Activated CD4-positive, alpha-beta T cell treated with anti-CD3 and anti-CD28 coated beads for 36 hours (primary cell): ENCODE measurements at regions not wholly inside any gene's neighbourhood (a gene's known extent, or its start where the extent isn't known, plus 50 kb on each side); places are given as distances from the start of the nearest gene placed in this dataset.

Source experiments
- ATAC-seq: fragments of 200-7000 bp; cut with Tn5 transposase; one replicate; pipeline ENCODE4 v1.10.0; 2021; ENCODE audit warnings: mild to moderate bottlenecking, moderate library complexity
- CTCF ChIA-PET: fragments of 350-600 bp; sonication (Branson Sonifier 250); formaldehyde crosslinking; loops from one replicate; lab custom pipeline; 2021; ENCODE audit warnings: antibody characterized with exemption; lab: Charles Lee
- POLR2A ChIA-PET: fragments of 350-600 bp; sonication (Branson Sonifier 250); formaldehyde crosslinking; loops from one replicate; lab custom pipeline; 2021; ENCODE audit warnings: antibody characterized with exemption, inconsistent platforms; lab: Charles Lee
- DNase-seq: peaks from one replicate; pipeline ENCODE4 v3.0.0-alpha.2; 2020
- H3K27ac Mint-ChIP-seq: one replicate; pipeline ENCODE4 v1.8.0; 2021; ENCODE audit warnings: mixed read lengths
- H3K27me3 Mint-ChIP-seq: one replicate; pipeline ENCODE4 v1.8.0; 2021; ENCODE audit warnings: mixed read lengths
- H3K36me3 Mint-ChIP-seq: one replicate; pipeline ENCODE4 v1.8.0; 2021; ENCODE audit warnings: low read depth, mixed read lengths
- H3K4me1 Mint-ChIP-seq: one replicate; pipeline ENCODE4 v1.8.0; 2021; ENCODE audit warnings: mixed read lengths
- H3K4me3 Mint-ChIP-seq: one replicate; pipeline ENCODE4 v1.8.0; 2021; ENCODE audit warnings: mild to moderate bottlenecking, moderate library complexity, mixed read lengths
- H3K9me3 Mint-ChIP-seq: one replicate; pipeline ENCODE4 v1.8.0; 2021; ENCODE audit warnings: low read depth, mixed read lengths
- intact Hi-C, 2 experiments: fragments of 100-400 bp; cut with DNase I in 1 of 2; cut with micrococcal nuclease in 1 of 2; formaldehyde crosslinking; loops; one replicate each; pipeline versions ENCODE4 v1.14.2 to v1.15.1; 2022 to 2024; cut with DNase I, micrococcal nuclease

DNA sequence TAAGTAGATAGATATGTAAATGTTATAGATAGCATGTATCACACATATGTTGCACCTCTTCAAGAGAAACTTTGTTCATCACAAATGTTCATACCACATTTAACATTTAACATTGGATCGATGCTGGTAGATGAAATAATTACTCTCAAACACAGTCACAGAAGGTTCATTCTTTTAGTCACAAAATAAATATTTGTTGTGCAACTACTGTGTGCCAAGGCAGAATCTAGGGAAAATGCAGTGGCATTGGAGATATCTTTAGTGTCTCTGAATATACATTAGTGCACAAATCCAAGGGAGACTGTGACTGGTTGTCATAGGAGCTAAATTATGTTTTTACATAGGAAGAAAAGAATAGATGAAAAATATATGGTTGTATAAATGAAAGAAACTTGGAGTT is 535.7 kb downstream of the BRINP3 start:
- intact Hi-C loops, result no loop called here
- CTCF ChIA-PET, result no interaction called here

DNA sequence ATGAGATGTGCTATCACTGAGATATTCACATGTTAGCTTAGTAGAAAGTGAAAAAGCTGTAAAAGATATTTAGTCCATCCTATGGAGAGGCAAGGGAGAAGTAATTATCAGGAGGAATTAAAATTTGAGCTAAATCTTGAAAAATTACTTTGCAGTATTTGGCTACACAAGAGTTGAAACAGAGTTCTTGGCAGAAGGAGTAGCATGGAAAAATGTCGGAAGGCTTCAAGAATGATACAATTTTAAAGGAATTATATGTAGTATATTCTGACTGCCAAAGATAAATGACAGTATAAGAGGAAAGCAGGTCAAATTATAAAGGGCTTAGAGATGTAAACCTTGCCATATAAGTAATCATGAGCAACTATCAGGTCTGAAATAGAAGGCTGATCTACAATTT is 518.9 kb downstream of the BRINP3 start:
- ChIA-PET CTCF (no interaction called here), POLR2A (no interaction called here)
- Mint-ChIP-seq H3K36me3 (no peaks in the 10 kb centered on the region), H3K4me1 (no peaks in the 10 kb centered on the region), H3K27me3 (no peaks in the 10 kb centered on the region), H3K4me3 (no peak overlapping the region), H3K9me3 (peaks cover 8% of the 10 kb centered on the region), H3K27ac (no peak overlapping the region)
- ATAC-seq, result no peak
- intact Hi-C loops, result no loop called here
- no peak for DNase-seq

More for the DNA sequence above, 535.7 kb downstream of the BRINP3 start:
- POLR2A ChIA-PET, result no interaction called here
- Mint-ChIP-seq H3K27me3 (no peaks in the 10 kb centered on the region), H3K4me1 (no peaks in the 10 kb centered on the region), H3K36me3 (no peaks in the 10 kb centered on the region), H3K9me3 (peaks cover 3% of the 10 kb centered on the region), H3K27ac (no peak overlapping the region), H3K4me3 (no peak overlapping the region)
- ATAC-seq (no peak), DNase-seq (no peak)

DNA sequence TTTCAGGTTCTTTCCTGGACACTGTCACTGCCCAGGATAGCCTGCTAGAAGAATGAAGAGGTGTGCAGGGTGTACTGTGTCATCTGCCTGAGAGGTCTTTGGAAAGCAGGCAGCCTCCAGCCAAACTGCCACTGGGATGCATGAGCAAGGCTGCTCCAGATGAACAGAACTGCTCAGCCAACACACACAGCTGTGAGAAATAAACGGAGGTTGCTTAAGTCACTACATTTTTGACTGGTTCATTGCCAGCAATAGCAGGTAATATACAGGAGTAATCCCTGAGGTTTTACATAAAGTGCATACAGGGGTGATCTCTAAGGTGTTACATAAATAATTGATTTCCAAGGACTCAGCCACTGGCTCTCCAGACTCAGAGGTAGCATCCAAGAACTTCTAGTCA is 516.9 kb downstream of the BRINP3 start:
- no peak overlapping the region for H3K4me3 Mint-ChIP-seq
- intact Hi-C loops, result no loop called here
- no peak for DNase-seq
- ATAC-seq, result no peak
- H3K36me3 Mint-ChIP-seq, result no peaks in the 10 kb centered on the region
- H3K27ac Mint-ChIP-seq, result no peak overlapping the region
- H3K27me3 Mint-ChIP-seq, result no peaks in the 10 kb centered on the region
- POLR2A ChIA-PET, result no interaction called here
- CTCF ChIA-PET, result no interaction called here
- no peaks in the 10 kb centered on the region for H3K4me1 Mint-ChIP-seq
- H3K9me3 Mint-ChIP-seq, result peaks cover 8% of the 10 kb centered on the region

DNA sequence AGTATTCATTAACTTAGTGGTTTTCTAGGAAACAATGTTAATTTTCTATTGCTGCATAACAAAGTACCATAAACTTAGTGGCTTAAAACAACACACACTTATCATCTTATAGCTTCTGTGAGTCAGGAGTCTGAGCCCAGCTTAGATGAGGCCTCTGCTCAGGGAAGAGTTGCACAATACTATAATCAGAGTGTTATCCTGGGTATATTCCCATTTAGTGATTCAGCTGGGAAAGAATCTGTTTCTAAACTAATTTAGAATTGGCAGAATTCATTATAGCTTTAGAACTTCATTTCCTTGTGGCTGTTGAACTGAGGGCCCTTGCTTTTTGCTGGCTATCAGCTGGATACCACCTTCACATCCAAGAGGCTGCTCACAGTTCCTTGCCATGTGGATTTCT is 515.5 kb downstream of the BRINP3 start:
- no peak for DNase-seq
- ChIA-PET CTCF (no interaction called here), POLR2A (no interaction called here)
- peaks cover 7% of the 10 kb centered on the region for H3K9me3 Mint-ChIP-seq
- no peak overlapping the region for H3K27ac Mint-ChIP-seq
- no peaks in the 10 kb centered on the region for H3K36me3 Mint-ChIP-seq
- ATAC-seq, result no peak
- H3K4me3 Mint-ChIP-seq, result no peak overlapping the region
- no peaks in the 10 kb centered on the region for H3K4me1 Mint-ChIP-seq
- intact Hi-C loops, result no loop called here
- H3K27me3 Mint-ChIP-seq, result no peaks in the 10 kb centered on the region

DNA sequence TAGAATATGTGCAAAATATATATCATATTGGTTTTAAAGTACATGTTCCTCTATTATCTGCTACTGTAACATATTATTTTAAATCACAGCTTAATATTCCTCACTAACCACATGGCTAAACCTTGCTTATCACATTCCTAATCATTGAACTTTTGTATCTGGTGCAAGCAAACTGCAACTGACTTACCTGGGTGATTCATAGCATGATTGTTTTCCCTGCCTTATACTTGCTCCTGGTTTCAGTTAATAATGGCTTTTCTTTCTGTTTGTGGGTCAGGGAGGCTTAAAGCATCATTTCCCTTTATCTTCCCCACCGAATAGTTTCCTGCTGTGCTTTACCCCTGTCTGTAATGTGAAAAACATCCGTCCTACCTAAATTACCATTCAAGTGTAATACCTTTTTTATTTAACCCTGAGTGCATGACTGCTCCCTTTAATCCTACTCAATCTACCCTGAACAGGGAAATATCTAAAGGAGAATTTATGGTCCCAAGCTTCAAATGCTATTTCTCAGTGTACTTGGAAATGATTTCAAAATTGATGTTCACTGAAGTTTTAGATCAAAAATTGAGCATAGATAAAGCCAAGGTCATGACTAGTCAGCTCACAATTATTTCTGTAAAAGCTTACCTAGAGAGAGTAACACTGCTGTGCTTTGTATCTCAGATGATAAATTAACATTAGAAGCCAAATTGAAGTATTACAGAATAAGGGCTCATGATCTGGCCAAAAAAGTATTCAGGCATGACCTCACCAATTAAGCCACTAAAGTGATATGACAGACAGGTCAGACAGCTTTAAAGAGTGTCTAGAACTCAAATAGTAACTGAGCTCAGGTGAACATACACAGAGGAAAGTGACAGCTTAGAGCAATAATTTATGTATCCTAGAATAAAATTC is 507.1 kb downstream of the BRINP3 start:
- intact Hi-C loops, result no loop called here
- Mint-ChIP-seq H3K9me3 (peaks cover 12% of the 10 kb centered on the region), H3K36me3 (no peaks in the 10 kb centered on the region), H3K27me3 (no peaks in the 10 kb centered on the region), H3K4me1 (no peaks in the 10 kb centered on the region), H3K4me3 (no peak overlapping the region), H3K27ac (no peak overlapping the region)
- no peak for ATAC-seq
- ChIA-PET POLR2A (no interaction called here), CTCF (no interaction called here)
- no peak for DNase-seq

DNA sequence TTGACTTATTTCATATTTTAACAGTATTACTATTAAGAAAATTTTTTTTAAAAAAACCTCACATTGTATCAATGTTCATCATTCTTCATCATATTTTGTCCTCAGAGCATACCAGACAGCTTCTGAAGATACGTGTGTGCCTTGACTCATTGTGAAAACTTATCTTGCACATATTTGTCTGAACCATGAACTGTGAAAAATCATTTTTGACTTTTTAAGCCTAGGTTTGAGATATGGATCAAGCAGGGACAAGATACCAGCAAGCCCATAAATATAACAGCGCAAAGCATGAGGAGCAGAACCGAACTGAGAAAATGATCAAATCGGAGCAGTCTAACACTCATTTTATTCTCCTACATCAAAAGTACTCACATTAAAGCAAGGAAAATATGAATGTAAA is 506.0 kb downstream of the BRINP3 start:
- no peaks in the 10 kb centered on the region for H3K4me1 Mint-ChIP-seq
- ChIA-PET CTCF (no interaction called here), POLR2A (no interaction called here)
- H3K27ac Mint-ChIP-seq, result no peak overlapping the region
- ATAC-seq (no peak), DNase-seq (no peak)
- H3K36me3 Mint-ChIP-seq, result no peaks in the 10 kb centered on the region
- H3K9me3 Mint-ChIP-seq, result peaks cover 17% of the 10 kb centered on the region
- no peaks in the 10 kb centered on the region for H3K27me3 Mint-ChIP-seq
- no peak overlapping the region for H3K4me3 Mint-ChIP-seq
- intact Hi-C loops, result no loop called here

DNA sequence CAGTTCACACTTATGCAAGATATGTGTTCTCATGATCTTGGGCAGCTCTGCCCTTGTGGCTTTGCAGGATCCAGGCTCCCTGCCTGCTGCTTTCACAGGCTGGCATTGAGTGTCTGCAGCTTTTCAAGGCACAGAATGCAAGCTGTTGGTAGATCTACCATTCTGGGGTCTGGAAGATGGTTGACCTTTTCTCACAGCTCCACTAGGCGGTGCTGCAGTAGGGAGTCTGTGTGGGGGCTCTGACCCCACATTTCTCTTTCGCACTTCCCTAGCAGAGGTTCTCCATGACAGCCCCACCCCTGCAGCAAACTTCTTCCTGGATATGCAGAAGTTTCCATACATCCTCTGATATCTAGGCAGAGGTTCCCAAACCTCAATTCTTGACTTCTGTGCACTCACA is 500.5 kb downstream of the BRINP3 start:
- H3K27me3 Mint-ChIP-seq, result no peaks in the 10 kb centered on the region
- POLR2A ChIA-PET, result no interaction called here
- no peak for ATAC-seq

DNA sequence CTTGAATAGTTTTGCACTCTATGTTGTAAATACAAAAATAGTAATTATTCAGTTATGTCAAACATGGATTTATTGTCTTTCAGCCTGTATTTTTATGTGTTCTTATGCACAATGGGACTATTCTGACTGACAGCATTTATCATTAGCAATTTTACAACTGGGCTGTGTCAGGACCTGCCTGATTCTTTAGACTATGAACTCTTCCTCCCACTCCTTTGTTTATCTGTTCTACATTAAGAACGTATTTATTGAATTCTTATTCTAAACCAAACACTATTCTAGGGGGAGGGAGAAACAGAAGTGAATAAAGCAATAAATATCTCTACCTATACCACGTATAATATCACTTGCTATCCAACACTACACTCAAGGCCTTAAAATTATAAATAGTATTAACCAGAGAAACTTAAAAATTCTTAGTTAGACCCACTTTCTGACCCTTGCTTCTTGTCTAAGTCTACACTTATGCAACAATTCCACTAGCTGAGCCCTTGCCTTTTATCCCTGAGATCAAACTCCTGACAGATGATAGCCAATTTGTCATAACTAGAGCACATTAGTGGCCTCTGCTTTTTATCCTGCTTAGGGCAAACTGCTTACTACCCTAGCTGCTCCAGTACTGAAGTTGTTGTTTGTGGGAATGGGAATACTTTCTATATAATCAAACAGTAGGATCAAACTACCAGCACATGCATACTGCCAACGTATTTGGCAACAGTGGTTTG is 494.3 kb downstream of the BRINP3 start:
- ChIA-PET POLR2A (no interaction called here), CTCF (no interaction called here)
- no peak for DNase-seq
- H3K4me1 Mint-ChIP-seq, result no peaks in the 10 kb centered on the region
- H3K36me3 Mint-ChIP-seq, result no peaks in the 10 kb centered on the region
- intact Hi-C loops, result no loop called here
- H3K27me3 Mint-ChIP-seq, result no peaks in the 10 kb centered on the region
- peaks cover 25% of the 10 kb centered on the region for H3K9me3 Mint-ChIP-seq
- H3K4me3 Mint-ChIP-seq, result no peak overlapping the region
- no peak for ATAC-seq
- H3K27ac Mint-ChIP-seq, result no peak overlapping the region

More for the DNA sequence above, 500.5 kb downstream of the BRINP3 start:
- CTCF ChIA-PET, result no interaction called here
- no peak for DNase-seq
- H3K9me3 Mint-ChIP-seq, result peaks cover 31% of the 10 kb centered on the region
- intact Hi-C loops, result no loop called here
- H3K36me3 Mint-ChIP-seq, result no peaks in the 10 kb centered on the region
- no peak overlapping the region for H3K4me3 Mint-ChIP-seq
- H3K4me1 Mint-ChIP-seq, result no peaks in the 10 kb centered on the region
- H3K27ac Mint-ChIP-seq, result no peak overlapping the region

DNA sequence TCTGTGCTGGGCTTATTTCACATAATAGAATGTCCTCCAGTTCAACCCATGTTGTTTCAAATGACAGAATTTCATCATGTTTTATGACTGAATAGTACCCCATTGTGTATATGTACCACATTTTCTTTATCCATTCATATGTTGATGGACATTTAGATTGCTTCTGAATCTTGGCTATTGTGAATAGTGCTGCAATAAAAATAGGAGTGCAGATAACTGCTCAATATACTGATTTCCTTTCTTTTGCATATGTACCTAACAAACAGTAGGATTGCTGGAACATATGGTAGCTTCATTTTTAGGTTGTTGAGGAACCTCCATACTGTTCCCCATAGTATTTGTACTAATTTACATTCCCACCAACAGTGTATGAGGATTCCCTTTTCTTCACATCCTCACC is 491.1 kb downstream of the BRINP3 start:
- Mint-ChIP-seq H3K36me3 (no peaks in the 10 kb centered on the region), H3K27me3 (no peaks in the 10 kb centered on the region), H3K4me1 (no peaks in the 10 kb centered on the region), H3K4me3 (no peak overlapping the region), H3K9me3 (peaks cover 30% of the 10 kb centered on the region), H3K27ac (no peak overlapping the region)
- ChIA-PET CTCF (no interaction called here), POLR2A (no interaction called here)
- ATAC-seq, result no peak
- intact Hi-C loops, result no loop called here
- no peak for DNase-seq

DNA sequence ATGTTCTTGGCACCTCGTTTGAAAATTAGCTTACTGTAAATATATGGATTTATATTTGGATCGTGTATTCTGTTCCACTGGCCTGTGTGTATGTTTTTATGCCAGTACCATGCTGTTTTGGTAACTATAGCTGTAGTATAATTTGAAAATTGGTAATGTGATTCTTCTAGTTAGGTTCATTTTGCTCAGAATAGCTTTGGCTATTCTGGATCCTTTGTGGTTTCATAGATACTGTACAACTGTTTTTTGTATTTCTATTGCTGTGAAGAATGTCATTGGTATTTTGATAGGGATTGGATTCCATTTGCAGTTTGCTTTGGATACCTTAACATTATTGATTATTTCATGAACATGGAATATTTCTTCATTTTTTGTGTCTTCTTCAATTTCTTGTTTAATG is 490.2 kb downstream of the BRINP3 start:
- Mint-ChIP-seq H3K27me3 (no peaks in the 10 kb centered on the region), H3K9me3 (peaks cover 37% of the 10 kb centered on the region), H3K4me3 (no peak overlapping the region), H3K27ac (no peak overlapping the region), H3K4me1 (no peaks in the 10 kb centered on the region), H3K36me3 (no peaks in the 10 kb centered on the region)
- DNase-seq, result no peak
- ATAC-seq, result no peak
- ChIA-PET POLR2A (no interaction called here), CTCF (interaction anchor here (0.6 kb wide), 1 partner anchor 1445 kb away, joined by 3 read pairs; no protein-coding TSS in a partner anchor)
- intact Hi-C loops, result no loop called here

DNA sequence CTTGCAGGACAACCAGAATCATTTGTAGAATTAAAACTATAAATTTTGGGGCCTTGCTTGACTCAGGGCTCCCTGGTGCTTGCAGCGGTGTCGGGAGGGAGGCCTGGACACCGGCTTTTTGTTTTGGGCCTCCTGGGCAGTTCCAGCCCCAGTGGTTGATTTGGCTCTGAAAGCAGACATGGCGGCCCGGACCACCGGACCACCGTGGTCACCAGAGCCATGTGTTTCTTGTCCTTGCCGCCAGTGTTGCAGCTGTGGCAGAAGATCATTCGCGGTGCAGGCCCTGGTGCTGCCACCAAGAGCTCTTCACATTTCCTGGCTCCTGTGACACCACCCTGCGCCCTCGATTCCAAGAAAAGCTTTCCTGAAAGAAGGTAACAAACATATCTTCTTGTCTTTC is 484.8 kb downstream of the BRINP3 start:
- DNase-seq (no peak), ATAC-seq (no peak)
- Mint-ChIP-seq H3K27me3 (no peaks in the 10 kb centered on the region), H3K9me3 (peaks cover 23% of the 10 kb centered on the region), H3K4me1 (no peaks in the 10 kb centered on the region), H3K36me3 (no peaks in the 10 kb centered on the region), H3K27ac (no peak overlapping the region), H3K4me3 (no peak overlapping the region)
- CTCF ChIA-PET, result no interaction called here
- POLR2A ChIA-PET, result no interaction called here
- intact Hi-C loops, result no loop called here

DNA sequence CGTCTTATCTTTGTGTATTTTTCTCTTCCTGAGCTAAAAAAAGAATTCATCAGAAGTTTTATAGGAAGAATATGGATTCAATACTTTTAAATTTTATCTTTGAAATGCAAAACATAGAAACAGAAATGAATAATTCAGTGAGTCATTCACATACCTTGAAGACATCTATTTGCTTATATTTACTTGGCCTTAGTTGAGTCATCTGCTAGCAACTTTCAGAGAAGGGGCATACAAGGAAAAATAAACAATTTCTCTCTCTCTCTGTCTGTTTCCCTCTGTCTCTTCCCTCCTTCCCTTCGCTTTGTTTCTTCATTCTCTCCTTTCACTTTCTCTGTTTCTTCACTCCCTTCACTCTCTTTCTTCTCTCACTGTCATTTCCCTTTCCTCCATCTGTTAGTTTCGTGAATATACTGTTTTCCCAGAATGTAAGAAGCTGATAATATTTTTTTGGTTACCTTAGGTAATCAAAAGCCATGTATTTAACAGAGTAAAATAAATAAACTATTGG is 477.2 kb downstream of the BRINP3 start:
- H3K4me1 Mint-ChIP-seq, result no peaks in the 10 kb centered on the region
- no peaks in the 10 kb centered on the region for H3K9me3 Mint-ChIP-seq
- H3K27me3 Mint-ChIP-seq, result no peaks in the 10 kb centered on the region
- no peaks in the 10 kb centered on the region for H3K36me3 Mint-ChIP-seq
- CTCF ChIA-PET, result no interaction called here
- intact Hi-C loops, result no loop called here
- H3K27ac Mint-ChIP-seq, result no peak overlapping the region
- no peak overlapping the region for H3K4me3 Mint-ChIP-seq
- ATAC-seq, result no peak
- POLR2A ChIA-PET, result interaction anchor here (0.6 kb wide), 1 partner anchor 89 kb away, joined by 3 read pairs; no protein-coding TSS in a partner anchor
- no peak for DNase-seq
